Colon (tissue), 2 donors: ENCODE measurements at regions not wholly inside any gene's neighbourhood (a gene's known extent, or its start where the extent isn't known, plus 50 kb on each side); places are given as distances from the start of the nearest gene placed in this dataset.
"Not testable (repeated sequence)": the region's sequence is repeated elsewhere in the genome, so short reads cannot be mapped to it uniquely, and the experiment has no call there.

Experiments used
- FAIRE-seq: peaks from 2 replicates; lab custom pipeline; 2012; peaks lifted over from hg19 to GRCh38; lab: Jason Lieb, UNC
- donor health status: control.
- donor health status: control.

DNA sequence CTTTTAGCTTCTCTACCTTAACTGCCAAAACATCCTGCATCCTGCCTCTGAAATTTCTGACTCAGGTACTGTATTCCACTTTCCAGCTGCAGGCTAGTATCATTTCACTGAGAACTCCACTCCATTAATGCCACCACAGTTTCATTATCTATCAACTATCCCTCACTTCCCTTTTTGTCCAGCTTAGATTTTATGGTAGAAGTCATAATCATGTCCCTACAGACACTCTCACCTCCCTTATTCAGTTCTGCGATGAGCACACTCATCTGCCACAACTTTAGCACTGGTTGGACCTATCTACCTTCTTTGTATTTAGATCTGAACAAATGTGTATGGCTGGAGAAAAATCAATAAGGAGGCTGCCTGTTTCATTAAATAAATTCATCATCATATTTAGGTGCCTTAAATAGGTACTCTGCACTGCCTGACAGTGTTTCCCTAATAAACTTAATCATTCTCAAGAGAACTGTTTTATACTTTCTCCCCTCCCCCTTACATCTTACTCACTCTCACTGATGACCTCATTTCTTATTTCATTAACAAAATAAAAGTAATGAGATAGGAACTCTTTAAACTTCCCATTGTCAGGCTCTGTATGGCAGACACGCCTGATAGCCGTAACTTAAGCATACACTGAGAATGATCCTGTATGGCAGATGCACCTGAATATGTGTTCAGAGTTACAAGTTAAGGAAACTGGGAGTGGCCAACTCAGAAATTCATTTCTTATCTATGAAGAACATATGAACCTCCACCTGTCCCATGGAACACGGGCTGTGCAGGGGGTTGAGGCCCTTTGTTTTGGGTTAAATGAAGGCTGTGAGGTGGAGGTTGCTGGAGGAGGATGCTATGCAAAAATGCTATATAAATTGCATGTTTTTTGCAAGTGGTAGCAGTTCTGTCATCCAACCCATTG is 95.3 kb upstream of the MAN1A1 start:
- FAIRE-seq = no peak

- FAIRE-seq = no peak
Observed at GRCh38 chr6:119443993-119444641, 94.6 kb upstream of the MAN1A1 start.

DNA sequence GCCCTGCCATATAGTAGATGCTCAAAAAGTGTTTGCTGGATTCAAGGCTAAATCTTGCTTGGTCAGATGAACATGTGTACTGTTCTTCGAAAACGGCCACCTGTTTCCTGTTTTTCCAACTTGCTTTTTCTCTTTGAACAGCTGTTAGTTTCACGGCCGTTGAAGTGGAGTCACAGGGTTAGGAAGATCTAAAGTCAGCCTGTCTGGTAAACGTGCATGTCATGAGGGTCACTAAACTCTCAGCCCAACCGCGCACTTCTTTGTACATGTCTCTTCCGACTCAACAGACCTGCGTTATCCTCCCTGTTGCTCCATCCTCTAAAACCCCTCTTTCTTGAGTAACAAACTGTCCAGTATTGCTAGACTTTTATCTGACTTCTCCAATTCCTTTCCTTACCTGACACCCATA is 93.2 kb upstream of the MAN1A1 start:
- FAIRE-seq = no peak

DNA sequence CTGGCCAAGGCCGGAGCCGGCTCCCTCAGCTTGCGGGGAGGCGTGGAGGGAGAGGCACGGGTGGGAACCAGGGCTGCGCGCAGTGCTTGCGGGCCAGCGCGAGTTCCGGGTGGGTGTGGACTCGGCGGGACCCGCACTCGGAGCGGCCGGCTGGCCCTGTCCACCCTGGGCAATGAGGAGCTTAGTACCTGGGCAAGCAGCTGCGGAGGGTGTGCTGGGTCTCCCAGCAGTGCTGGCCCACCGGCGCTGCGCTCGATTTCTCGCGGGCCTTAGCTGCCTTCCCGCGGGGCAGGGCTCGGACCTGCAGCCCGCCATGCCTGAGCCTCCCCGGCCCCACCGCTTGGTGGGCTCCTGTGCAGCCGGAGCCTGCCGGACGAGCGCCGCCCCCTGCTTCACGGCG is 91.4 kb upstream of the MAN1A1 start:
- FAIRE-seq = no peak

DNA sequence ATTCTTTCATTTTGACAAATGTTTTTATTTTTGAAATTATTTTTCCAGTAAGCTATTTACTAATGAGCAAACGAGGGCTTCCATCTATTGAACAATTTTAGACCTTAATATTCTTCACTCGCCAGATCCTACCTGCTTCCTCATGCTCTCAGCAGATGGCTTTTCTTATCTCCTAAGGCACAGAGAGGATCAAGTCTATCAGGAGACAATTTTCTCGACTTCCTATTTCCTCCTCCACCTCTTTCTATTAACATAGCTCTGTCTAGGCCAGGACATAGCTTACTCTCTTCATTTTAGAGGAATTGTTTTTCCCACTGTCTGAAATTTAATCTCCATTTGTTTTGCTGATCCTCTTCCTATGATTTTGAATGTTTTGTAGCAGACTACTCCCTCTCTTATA is 87.0 kb upstream of the MAN1A1 start:
- FAIRE-seq = no peak

DNA sequence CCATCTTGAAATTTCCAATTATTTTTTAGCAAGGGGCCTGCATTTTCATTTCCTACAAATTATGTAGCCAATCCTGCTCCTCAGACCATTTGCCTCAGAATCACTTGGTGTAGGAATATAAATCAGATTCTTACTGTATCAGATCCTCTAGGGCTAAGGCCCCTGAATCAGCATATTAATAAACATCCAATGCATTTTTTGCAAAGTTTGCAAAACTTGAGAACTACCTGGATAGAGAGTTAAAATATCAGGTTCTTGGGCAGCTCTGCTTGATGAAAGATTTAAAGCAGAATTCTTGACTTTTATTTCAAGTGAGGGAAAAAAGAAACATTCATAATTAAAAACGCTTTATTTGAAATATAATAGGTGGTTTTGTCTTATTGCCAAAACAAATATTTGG is 82.2 kb upstream of the MAN1A1 start:
- no peak for FAIRE-seq

GRCh38 chr6:119430805-119431204 is 81.2 kb upstream of the MAN1A1 start:
- FAIRE-seq = no peak

DNA sequence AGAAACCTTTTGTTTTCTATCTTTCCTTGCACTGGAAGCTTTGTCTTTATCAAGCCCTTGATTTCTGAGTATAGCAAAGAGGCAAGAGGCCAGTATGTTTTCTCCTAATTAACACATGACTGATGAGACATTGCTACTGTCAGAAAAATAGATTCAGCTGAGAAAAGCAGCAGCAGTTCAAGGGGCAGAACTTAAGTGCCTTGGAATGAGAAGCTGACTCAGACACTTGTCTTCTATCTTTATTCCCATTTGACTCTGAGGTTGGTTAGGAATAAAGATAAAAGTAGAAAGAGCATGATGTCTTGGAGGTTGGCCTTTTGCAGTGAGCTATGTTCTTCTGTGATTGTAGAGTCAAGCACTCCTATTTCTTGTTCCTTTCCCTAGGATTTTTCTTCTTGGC is 79.1 kb upstream of the MAN1A1 start:
- FAIRE-seq = no peak

DNA sequence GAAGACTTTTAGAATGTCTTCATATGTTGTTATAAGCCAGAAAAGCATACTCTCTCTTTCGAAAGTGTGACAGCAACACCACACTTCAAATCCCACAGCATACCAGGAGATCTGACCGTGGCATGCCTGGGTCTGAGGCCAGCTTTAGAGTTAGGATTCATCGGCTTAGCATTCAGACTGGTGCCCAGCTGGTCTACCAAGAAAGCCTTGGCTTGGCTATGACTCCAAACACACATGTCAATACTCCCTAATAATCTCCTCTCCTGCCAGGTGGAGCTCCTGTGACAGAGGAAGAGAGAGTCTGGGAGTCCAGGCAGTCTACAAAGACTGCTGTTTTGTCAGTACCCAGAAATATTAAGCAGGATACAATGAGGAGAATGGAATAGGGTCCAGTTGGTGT is 77.1 kb upstream of the MAN1A1 start:
- FAIRE-seq = no peak

DNA sequence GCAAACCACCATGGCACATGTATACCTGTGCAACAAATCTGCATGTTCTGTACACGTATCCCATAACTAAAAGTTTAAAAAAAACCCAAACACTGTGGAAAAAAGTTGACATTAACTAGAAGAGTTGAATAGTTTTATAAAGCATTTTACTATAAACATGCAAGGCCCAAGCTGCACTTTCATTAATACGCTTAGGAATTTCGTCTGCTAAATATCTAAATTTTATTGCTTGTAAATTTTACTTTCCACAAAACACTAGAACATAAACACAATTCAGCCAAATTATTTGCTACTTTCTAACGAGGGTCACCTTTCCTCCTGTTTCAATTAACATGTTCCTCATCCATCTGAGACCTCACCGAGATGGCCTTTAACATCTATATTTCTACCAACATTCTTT is 74.4 kb upstream of the MAN1A1 start:
- no peak for FAIRE-seq

DNA sequence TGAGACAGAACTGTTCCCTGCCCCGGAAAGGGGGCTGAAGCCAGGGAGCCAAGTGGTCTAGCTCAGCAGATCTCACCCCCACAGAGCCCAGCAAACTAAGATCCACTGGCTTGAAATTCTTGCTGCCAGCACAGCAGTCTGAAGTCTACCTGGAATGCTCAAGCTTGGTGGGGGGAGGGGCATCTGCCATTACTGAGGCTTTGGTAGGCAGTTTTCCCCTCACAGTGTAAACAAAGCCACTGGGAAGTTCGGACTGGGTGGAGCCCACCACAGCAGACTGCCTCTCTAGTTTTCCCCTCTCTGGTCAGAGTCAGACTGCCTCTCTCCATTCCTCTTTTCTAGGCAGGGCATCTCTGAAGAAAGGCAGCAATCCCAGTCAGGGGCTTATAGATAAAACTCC is 68.5 kb upstream of the MAN1A1 start:
- FAIRE-seq = not testable (repeated sequence)

GRCh38 chr6:119407156-119407555 is 57.6 kb upstream of the MAN1A1 start:
- FAIRE-seq = no peak

- not testable (repeated sequence) for FAIRE-seq
Observed at GRCh38 chr6:119405114-119405513, 55.6 kb upstream of the MAN1A1 start.
